ENCODE measurements at regions not wholly inside any gene's neighbourhood (a gene's known extent, or its start where the extent isn't known, plus 50 kb on each side); places are given as distances from the start of the nearest gene placed in this dataset.

DNA sequence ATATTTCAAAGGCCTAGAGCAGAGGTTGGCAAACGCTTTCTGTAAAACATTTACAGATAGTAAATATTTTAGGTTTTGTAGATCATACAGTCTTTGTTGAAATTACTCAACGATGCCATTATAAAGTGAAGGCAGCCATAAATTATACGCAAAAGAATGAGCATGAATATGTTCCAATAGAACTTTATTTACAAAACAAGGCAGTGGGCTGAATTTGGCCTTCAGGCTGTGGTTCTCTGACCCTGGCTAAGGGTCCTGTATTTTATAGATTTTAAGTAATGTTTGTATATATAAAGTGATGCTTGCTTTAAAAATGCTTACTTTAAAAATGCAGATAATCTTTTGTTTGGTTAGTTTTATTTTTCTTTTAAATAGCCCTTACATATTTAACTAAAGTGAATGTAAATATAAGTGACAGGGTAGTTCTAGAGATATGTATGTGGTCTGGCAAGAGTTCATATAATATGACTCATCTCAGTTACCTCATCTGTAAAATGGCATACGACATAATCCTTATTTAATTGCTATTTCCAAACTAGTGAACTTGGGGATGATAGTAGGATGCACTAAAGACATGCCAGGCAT, 51.7 kb upstream of the ATP5MC3 start:
- FAIRE-seq = no peak

Data from TTC549 (cell line).